ENCODE measurements at regions not wholly inside any gene's neighbourhood (a gene's known extent, or its start where the extent isn't known, plus 50 kb on each side); places are given as distances from the start of the nearest gene placed in this dataset.

GRCh38 chr4:41446391-41446790 is 91.6 kb upstream of the LIMCH1 start:
- TF ChIP-seq GATA2 (IDR thresholded peaks at IDR 0.05; ENCODE audit: low read depth, low read length), result no peak
- TF ChIP-seq GATA3 (IDR thresholded peaks at IDR 0.05; ENCODE audit: low read depth, low read length), result no peak
